HepG2 (cell line): ENCODE measurements at regions not wholly inside any gene's neighbourhood (a gene's known extent, or its start where the extent isn't known, plus 50 kb on each side); places are given as distances from the start of the nearest gene placed in this dataset.

Source experiments
- DR1 ChIP-seq: sonication (generic); formaldehyde crosslinking; IDR thresholded peaks from 2 replicates; pipeline ENCODE4 v1.8.0; 2021; ENCODE audit warnings: mild to moderate bottlenecking, missing genetic modification reagents, inconsistent platforms
- ZNF550 ChIP-seq: sonication (generic); formaldehyde crosslinking; IDR thresholded peaks from 2 replicates; pipeline ENCODE4 v1.4.0; 2020; ENCODE audit warnings: mild to moderate bottlenecking, missing genetic modification reagents, borderline replicate concordance
- TF ChIP-seq, protein P1 (sequence below): sonication (generic); formaldehyde crosslinking; IDR thresholded peaks from 2 replicates; pipeline ENCODE4 v1.4.0; 2020; ENCODE audit warnings: missing genetic modification reagents

DNA sequence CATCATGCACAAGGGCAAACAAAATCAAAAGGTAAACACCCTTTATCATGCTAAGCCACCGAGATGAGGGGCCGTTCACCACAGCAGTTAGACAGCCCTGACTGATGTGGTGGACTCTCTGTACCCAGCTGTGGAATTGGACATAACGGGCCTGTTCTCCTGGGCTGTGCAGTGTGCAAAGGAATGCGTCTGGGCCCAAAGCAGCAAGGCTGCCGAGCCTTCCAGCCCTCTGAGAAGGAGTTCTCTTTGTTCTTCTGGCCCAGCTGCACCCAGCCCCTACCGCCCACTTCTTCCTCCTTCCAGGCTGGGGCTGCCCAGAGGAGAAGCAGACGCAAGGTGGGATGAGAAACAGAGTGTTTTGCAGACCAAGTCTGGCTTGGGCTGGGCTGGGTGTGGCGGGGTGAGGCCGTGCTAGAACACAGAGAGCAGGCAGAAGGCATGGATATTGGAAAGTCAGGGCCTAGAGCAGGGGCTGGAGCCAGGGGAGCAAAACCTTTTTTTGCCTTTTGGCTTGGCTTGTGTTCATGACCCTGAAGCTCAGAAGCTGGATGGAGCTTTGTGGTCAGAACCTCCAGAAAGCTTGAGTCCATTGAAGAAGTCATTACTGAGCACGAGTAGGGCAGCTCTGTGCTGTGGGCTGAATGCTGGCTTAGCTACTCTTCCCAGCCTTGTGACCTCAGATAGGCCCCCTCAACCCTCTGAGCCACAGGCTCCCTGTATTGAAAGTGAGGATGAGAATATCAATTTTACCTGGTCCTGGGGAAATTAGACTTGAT, 49.8 kb upstream of the SH3PXD2B start (continued):
- TF ChIP-seq, protein P1, sequence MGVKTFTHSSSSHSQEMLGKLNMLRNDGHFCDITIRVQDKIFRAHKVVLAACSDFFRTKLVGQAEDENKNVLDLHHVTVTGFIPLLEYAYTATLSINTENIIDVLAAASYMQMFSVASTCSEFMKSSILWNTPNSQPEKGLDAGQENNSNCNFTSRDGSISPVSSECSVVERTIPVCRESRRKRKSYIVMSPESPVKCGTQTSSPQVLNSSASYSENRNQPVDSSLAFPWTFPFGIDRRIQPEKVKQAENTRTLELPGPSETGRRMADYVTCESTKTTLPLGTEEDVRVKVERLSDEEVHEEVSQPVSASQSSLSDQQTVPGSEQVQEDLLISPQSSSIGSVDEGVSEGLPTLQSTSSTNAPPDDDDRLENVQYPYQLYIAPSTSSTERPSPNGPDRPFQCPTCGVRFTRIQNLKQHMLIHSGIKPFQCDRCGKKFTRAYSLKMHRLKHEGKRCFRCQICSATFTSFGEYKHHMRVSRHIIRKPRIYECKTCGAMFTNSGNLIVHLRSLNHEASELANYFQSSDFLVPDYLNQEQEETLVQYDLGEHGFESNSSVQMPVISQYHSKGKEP, result no peak
- TF ChIP-seq DR1 (CRISPR knock-in tag), result no peak
- no peak for TF ChIP-seq ZNF550 (CRISPR knock-in tag)
